ENCODE measurements at regions not wholly inside any gene's neighbourhood (a gene's known extent, or its start where the extent isn't known, plus 50 kb on each side); places are given as distances from the start of the nearest gene placed in this dataset.

DNA sequence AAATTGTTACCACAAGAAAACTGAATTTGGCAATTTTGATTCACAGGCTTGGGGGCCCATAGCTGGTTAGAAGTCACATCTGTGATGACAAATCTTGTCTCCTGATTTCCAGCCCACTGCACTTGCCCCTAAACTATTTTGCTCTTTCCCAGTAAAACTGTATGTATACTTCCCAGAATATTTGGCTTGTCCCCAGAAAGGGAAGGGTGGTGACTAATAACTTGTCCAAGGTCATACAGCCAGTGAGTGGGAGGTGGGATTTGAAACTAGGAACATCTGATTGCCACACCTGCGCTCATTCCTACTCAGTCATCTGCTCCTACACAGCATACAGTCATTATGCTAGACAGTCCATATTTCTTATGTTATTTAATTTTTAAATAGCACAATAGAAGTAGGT is 304.5 kb downstream of the SDHAF3 start:
- Histone ChIP-seq H2BK120ac (ENCODE audit: low read depth, low read length, poor library complexity, severe bottlenecking) (no peak overlapping the region), H3K14ac (ENCODE audit: insufficient read depth, low read length) (no peak overlapping the region), H3K9ac (ENCODE audit: extremely low read depth, insufficient read length, low read length) (no peak overlapping the region), H2BK5ac (ENCODE audit: insufficient read length, low read length) (no peak overlapping the region), H2BK15ac (ENCODE audit: low read depth, low read length) (no peak overlapping the region), H3K27me3 (ENCODE audit: insufficient read depth, low read length) (no peaks in the 10 kb centered on the region), H2BK20ac (ENCODE audit: low read depth, low read length, poor library complexity, severe bottlenecking) (no peak overlapping the region), H4K5ac (ENCODE audit: insufficient read length, low read depth, low read length) (no peak overlapping the region), H3K23me2 (ENCODE audit: insufficient read length, low read depth, low read length, poor library complexity, severe bottlenecking) (no peaks in the 10 kb centered on the region), H2AK5ac (ENCODE audit: insufficient read length, low read length) (no peak overlapping the region), H3K23ac (ENCODE audit: insufficient read length, low read depth, low read length) (no peak overlapping the region), H2AFZ (ENCODE audit: low read length) (no peak overlapping the region), H3K4ac (ENCODE audit: low read depth, low read length) (no peak overlapping the region), H3K18ac (ENCODE audit: insufficient read length, low read depth, low read length) (no peak overlapping the region), H4K20me1 (ENCODE audit: control insufficient read depth, insufficient read depth, insufficient read length) (no peaks in the 10 kb centered on the region), H3K79me1 (ENCODE audit: insufficient read depth, low read depth, low read length, poor library complexity, severe bottlenecking) (no peaks in the 10 kb centered on the region), H3K56ac (ENCODE audit: insufficient read length, low read depth, low read length) (no peak overlapping the region), H3K4me1 (ENCODE audit: insufficient read depth, low read length) (no peaks in the 10 kb centered on the region), H4K91ac (ENCODE audit: insufficient read length, low read depth, low read length) (no peak overlapping the region), H3K79me2 (ENCODE audit: insufficient read depth, low read length) (no peaks in the 10 kb centered on the region), H4K8ac (replicated peaks; ENCODE audit: insufficient read length, low read depth, low read length) (no peak overlapping the region), H2BK12ac (ENCODE audit: insufficient read length, low read depth, low read length) (no peak overlapping the region), H3K4me2 (ENCODE audit: insufficient read depth, insufficient read length, low read length) (no peak overlapping the region), H3T11ph (ENCODE audit: low read length) (no peak overlapping the region), H3K27ac (ENCODE audit: insufficient read length, low read depth, low read length) (no peak overlapping the region), H3K9me3 (ENCODE audit: control insufficient read depth, low read depth, low read length) (no peaks in the 10 kb centered on the region)
- Mint-ChIP-seq H3K27ac (no peak overlapping the region), H3K9me3 (peaks cover 8 to 9% of the 10 kb centered on the region in 2 experiments; a peak in 4 of 5 replicates), H3K36me3 (ENCODE audit: insufficient read depth in 1 of 3, low read depth in 3 of 3) (peaks cover 0 to 6% (median 0%) of the 10 kb centered on the region in 3 experiments; a peak in 4 of 7 replicates), H3K4me1 (peaks cover 0 to 3% of the 10 kb centered on the region in 2 experiments; a peak in 1 of 4 replicates), H3K4me3 (no peak overlapping the region), H3K27me3 (ENCODE audit: low read depth) (no peaks in the 10 kb centered on the region)
- no peak for DNase-seq
- TF ChIP-seq, protein P1, sequence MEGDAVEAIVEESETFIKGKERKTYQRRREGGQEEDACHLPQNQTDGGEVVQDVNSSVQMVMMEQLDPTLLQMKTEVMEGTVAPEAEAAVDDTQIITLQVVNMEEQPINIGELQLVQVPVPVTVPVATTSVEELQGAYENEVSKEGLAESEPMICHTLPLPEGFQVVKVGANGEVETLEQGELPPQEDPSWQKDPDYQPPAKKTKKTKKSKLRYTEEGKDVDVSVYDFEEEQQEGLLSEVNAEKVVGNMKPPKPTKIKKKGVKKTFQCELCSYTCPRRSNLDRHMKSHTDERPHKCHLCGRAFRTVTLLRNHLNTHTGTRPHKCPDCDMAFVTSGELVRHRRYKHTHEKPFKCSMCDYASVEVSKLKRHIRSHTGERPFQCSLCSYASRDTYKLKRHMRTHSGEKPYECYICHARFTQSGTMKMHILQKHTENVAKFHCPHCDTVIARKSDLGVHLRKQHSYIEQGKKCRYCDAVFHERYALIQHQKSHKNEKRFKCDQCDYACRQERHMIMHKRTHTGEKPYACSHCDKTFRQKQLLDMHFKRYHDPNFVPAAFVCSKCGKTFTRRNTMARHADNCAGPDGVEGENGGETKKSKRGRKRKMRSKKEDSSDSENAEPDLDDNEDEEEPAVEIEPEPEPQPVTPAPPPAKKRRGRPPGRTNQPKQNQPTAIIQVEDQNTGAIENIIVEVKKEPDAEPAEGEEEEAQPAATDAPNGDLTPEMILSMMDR (conservative IDR thresholded peaks at IDR 0.05) = no peak
- WGBS (ENCODE audit: extremely low coverage, insufficient read length, low lambda C conversion rate) = no CpG with 5 or more reads among the region's 1 CpG
